ENCODE measurements at regions not wholly inside any gene's neighbourhood (a gene's known extent, or its start where the extent isn't known, plus 50 kb on each side); places are given as distances from the start of the nearest gene placed in this dataset.
A peak's percentile ranks its signal among the peaks of the same experiment; 100 is the strongest.

DNA sequence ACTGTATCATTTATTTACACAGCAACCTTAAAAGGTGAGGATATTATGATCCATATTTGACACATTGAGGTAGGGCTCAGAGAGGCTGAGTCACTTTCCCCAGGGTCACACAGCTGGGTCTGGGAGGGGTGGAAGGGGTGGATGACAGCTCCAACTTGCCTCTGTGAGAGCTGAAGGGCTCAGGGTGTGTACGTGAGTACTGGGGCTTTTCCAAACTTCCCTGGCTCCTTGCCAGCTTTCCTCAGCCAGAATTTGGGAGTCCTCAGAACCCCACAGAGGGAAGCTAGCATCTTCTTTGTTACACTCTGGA lies 58.3 kb upstream of the SLC6A11 start:
- H3K4me3 ChIP-seq (ENCODE audit: low read depth, low read length), result no peak overlapping the region
- TF ChIP-seq, protein P1, sequence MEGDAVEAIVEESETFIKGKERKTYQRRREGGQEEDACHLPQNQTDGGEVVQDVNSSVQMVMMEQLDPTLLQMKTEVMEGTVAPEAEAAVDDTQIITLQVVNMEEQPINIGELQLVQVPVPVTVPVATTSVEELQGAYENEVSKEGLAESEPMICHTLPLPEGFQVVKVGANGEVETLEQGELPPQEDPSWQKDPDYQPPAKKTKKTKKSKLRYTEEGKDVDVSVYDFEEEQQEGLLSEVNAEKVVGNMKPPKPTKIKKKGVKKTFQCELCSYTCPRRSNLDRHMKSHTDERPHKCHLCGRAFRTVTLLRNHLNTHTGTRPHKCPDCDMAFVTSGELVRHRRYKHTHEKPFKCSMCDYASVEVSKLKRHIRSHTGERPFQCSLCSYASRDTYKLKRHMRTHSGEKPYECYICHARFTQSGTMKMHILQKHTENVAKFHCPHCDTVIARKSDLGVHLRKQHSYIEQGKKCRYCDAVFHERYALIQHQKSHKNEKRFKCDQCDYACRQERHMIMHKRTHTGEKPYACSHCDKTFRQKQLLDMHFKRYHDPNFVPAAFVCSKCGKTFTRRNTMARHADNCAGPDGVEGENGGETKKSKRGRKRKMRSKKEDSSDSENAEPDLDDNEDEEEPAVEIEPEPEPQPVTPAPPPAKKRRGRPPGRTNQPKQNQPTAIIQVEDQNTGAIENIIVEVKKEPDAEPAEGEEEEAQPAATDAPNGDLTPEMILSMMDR (conservative IDR thresholded peaks at IDR 0.05; ENCODE audit: low read depth, low read length), result no peak
- no peak for DNase-seq (ENCODE audit: low read depth)

DNA sequence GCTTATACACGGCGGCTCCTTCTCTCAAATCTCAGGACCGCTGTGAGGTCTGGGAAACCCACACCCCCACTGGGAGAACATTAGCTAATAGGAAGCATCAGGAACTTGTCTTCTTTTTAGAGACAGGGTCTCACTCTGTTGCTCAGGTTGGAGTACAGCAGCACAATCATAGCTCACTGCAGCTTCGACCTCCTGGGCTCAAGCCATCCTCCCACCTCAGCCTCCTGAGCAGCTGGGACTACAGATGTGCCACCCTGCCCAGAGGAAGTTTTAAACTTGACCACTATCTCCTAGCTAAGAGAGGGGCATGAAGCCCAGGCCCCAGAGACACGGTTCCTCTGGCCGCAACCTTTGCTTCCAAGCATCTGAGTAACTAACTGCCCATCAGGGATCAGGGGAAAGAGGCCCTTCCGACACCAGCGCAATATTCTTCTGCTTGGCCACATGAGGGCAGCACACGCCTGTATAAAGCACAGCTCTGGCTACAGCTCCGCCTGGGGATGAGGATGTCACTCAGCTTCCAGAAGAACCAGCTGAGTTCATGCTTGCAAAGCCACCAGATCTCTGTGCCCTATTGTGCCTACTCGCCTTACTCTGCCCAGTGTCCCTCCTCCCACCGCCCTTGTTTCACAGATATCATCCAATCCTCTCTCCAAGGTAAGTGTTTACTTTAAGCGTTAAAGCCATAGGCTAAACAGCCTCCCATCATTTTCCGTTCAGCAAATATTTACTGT lies 57.6 kb upstream of the SLC6A11 start:
- TF ChIP-seq, protein P1 (conservative IDR thresholded peaks at IDR 0.05; ENCODE audit: low read depth, low read length), result peak; percentile 57
- no peak overlapping the region for H3K4me3 ChIP-seq (ENCODE audit: low read depth, low read length)
- no peak for DNase-seq (ENCODE audit: low read depth)

DNA sequence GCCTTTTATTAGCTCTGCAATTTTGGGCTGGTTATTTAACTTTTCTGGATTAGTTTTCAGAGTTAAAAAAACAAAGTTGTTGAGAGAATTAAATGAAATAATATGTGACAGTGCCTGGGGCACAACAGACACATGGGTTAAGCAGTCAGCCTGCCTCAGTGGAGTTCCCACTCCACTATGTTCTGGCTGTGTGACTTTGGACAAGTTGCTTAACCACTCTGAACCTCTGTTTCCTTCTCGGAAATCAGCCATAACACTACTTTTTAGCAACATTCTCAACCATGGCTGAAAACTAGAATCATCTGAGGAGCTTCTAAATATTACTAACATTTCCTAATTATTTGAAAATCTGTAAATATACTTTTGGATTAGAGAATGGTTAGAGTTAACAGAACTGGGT lies 56.5 kb upstream of the SLC6A11 start:
- DNase-seq (ENCODE audit: low read depth), result no peak
- TF ChIP-seq, protein P1 (conservative IDR thresholded peaks at IDR 0.05; ENCODE audit: low read depth, low read length), result no peak
- no peak overlapping the region for H3K4me3 ChIP-seq (ENCODE audit: low read depth, low read length)

DNA sequence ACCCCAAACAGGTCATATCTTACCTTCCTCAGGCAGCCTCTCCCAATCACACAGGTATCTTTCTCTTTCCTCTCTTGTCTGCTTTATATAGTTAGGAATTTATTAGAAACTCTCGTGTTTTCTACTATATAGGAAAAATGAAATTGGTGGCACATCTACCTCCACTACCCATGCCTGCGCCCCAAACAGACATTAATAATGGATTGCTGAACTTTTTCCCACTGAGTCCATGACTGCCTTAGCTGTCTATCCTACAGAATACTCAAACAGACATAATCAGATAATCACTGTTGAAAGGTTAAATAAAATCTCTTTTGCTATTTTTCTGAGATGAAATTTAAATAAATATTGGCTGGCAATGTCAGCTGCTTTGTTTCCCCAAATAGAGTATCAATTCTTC lies 55.8 kb upstream of the SLC6A11 start:
- H3K4me3 ChIP-seq (ENCODE audit: low read depth, low read length), result no peak overlapping the region
- DNase-seq (ENCODE audit: low read depth), result no peak
- TF ChIP-seq, protein P1 (conservative IDR thresholded peaks at IDR 0.05; ENCODE audit: low read depth, low read length), result no peak

DNA sequence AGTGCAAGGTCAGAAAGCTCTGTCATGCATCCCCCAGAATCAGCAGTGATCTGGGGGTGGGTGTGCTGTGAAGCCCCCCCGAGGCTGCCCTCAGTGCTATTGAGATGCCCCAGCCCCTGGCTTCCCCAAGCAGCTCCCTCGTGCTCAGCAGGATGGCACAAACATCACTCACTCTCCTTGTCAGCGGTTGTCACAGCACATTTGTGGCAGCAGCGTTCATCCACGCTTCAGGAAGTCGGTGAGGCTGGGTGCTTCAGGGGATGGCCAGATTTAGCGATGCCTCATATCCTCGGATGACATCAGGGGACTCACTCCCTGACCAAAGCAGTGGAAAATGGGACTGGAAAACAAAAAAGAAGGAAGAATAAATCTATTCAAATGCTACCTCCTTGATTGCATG lies 54.4 kb upstream of the SLC6A11 start:
- TF ChIP-seq, protein P1 (conservative IDR thresholded peaks at IDR 0.05; ENCODE audit: low read depth, low read length), result no peak
- H3K4me3 ChIP-seq (ENCODE audit: low read depth, low read length), result no peak overlapping the region
- no peak for DNase-seq (ENCODE audit: low read depth)

DNA sequence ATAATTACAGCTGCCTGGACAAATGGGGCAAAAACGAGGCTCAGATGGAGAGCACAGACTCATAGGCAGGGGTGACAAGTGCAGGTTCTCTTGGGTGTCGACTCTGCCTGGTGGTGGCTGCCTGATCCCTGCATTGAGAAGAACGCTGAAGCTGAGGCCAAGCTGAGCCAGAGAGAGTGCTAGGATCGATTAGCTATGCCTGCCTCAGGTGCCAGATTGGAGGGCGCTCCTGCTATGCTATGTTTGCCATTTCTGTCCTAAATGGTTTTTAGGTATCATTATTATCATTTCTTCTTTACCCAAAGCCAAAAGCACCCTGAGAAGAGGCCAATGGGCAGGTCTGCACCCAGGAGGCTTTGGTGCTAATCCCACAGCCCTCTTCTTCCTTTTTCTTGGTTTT lies 53.9 kb upstream of the SLC6A11 start:
- no peak for DNase-seq (ENCODE audit: low read depth)

More for the DNA sequence above, 53.9 kb upstream of the SLC6A11 start:
- H3K4me3 ChIP-seq (ENCODE audit: low read depth, low read length), result no peak overlapping the region
- TF ChIP-seq, protein P1 (conservative IDR thresholded peaks at IDR 0.05; ENCODE audit: low read depth, low read length), result no peak

Measured in epithelial cell of proximal tubule (primary cell).